GM21529 (cell line): ENCODE measurements at regions not wholly inside any gene's neighbourhood (a gene's known extent, or its start where the extent isn't known, plus 50 kb on each side); places are given as distances from the start of the nearest gene placed in this dataset.
A peak's percentile ranks its signal among the peaks of the same experiment; 100 is the strongest.

Experiments used
- ATAC-seq: cut with Tn5 transposase; IDR thresholded peaks from one replicate; pipeline ENCODE4 v1.9.1; 2021; ENCODE audit not compliant: unreplicated experiment

DNA sequence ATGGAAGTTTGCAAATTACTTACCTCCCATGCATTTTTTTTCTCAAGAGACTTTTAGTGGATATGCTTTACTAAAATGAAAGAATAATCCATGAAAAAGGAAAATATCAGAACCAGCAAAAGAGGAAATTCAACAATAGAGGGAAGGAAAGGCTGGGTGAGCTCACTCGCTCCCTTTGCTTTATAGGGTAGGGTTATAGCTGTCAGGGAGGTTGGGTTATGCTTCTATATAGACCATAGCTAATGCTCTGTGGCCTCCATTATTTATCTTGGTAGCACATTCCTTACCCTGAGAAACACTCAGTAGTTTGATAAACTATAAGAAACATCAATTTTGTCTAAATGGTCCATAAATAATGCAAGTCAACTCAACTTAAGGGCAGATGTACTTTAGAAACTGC lies 215.9 kb upstream of the FAR2 start:
- ATAC-seq, result no peak

DNA sequence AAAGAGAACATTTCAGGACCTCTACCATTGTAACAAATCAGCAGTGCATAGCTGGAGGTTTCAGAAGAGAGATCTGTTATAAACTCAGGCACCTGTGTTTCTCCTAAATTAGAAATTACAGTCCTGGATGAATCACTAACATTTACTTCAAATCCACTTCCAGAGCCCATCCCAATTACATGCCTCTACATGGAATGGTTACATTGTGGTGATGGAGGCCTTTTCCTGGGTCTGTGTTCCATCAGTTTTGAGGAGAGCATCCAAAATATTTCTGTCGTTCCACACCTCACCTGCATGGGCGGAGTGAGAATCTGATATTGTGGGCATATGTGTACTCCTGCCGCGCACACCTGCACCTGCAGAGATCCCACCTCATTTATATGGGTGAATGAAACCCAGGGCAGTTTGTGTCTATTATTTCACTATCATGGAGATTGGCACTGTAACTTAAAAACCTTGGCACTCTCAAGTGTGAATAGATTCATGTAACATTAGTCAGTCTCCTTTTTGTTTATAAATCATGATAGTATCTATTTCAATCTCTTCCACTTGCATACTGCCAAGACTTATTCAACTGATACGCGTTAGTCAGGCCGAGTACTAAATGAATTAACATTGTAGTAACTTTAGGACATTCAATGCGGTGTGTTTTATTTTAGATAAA lies 215.1 kb upstream of the FAR2 start:
- ATAC-seq, result no peak

GRCh38 chr12:28936221-28936620 lies 212.9 kb upstream of the FAR2 start:
- ATAC-seq, result no peak

GRCh38 chr12:28936711-28937110 lies 212.4 kb upstream of the FAR2 start:
- no peak for ATAC-seq

GRCh38 chr12:28937196-28937595 lies 211.9 kb upstream of the FAR2 start:
- no peak for ATAC-seq

DNA sequence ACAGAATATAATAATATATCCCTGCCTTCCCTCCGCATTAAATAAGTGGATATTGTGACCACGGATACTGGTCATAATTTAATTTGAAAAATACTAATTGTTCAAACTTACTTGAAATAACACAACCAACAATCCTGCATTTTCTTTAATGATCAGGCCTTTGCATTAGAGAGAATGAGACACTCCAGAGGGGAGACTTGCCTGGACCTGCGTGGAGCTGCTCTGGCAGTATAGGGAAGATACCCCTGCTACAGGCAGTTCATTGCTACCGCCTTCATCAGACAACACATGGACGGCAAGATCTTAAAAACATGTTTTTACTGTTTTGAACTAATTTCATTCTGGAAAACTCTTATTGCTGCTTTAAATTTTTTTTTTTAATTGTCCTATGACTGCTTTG lies 211.0 kb upstream of the FAR2 start:
- no peak for ATAC-seq

DNA sequence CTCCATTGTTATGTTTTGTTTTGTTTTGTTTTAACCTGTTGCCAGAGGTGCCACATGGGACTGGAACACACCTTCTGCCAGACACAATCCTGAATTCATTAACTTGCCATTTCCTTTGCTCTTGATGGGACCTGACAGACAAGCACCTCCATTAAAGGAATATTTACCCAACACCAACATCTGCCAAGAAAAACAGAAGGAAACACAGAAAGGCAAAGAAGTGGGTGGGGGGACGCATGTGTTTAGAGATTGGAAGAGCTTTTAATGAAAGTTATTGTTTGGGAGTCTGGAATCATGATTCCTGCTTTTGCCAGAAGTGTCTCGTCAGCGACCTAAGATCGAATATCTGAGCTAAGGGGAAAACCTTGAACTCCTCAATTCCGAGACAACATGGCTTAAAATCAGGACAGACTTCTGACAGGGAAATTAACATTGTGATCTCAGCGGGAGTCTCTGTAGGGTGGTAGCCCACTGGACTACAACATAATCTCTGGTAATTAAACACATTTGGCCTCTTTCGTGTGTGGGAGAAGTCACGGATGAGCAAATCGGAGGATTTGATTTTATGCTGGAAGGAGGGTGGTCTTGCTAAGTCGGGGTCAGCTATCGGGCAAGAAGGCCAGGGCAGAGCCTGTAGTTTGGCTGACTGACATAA lies 210.4 kb upstream of the FAR2 start:
- no peak for ATAC-seq

DNA sequence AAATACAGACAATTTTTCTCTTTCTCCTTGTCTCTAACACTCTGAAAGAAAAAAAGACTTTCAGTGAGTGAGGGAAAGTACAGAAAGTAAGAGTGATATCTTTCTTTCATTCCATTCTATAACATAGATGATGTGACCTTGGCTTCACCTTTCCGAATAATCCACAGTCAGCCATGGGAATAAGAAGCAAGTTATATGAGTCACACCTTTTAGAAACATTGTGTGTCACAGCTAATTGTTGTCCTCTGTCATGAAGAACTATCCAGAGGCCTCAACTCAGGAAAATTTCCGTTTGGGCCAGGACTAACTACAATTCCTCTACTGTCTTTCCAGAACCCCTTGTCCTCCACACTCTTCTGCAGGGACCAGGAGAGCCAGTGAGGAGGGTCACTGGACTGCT lies 209.7 kb upstream of the FAR2 start:
- no peak for ATAC-seq

- no peak for ATAC-seq
Measured at GRCh38 chr12:28941248-28941647, 207.8 kb upstream of the FAR2 start.

DNA sequence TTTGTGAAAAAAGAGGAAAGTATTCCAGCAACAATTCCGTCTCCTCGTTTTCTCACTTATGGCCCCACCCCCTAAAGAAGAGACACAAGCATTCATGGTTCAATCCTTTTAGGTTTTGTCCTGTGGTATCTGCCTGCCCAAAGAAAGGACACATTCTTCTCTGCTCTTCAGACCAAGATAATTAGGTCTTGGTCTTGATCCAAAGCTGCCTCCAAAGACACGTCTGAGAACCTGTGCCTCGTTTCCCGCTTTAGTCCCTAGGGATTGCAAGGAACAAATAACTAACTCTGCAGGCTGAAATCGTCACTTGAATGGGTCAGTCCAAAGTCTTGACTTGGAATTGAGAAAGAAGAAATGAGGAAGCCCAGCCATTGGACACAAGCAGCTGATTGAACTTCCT lies 202.7 kb upstream of the FAR2 start:
- ATAC-seq, result no peak

GRCh38 chr12:28948685-28949084 lies 200.4 kb upstream of the FAR2 start:
- ATAC-seq, result no peak

DNA sequence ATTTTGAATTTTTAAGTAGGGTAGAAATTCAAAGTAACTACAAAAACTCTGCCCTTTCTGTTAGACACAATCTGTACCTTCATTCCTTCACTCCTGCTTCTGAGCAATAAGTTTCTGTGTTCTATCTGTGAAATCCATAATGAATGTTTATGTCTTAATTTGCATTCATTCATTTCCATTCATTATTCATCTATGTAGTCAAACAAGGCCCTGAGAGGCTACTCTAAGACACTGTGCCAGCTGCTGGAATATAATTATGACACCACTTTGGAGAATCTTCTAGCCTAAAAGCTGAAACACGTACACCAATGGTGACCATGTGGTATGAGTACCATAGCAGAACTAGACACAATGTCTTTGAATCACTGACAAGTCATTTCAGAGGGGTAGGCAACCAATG lies 199.9 kb upstream of the FAR2 start:
- no peak for ATAC-seq

DNA sequence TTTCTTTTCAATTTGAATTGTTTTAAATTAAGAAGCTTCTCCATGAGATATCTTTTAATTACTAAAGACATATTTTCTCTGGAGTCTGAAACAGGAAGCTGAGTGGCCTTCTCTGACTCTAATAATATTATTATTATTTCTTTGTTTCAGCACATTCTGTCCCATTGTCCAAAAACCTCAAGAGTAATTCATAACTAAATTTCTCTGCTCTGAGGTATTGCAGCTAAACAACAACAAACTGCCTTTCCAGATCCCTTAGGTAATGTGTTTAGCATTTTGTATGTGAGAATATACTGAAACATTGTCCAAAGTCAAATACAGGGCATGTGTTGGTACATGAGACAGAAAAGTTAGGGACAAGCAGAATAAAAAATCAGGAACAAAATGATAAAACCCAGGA lies 199.0 kb upstream of the FAR2 start:
- no peak for ATAC-seq

DNA sequence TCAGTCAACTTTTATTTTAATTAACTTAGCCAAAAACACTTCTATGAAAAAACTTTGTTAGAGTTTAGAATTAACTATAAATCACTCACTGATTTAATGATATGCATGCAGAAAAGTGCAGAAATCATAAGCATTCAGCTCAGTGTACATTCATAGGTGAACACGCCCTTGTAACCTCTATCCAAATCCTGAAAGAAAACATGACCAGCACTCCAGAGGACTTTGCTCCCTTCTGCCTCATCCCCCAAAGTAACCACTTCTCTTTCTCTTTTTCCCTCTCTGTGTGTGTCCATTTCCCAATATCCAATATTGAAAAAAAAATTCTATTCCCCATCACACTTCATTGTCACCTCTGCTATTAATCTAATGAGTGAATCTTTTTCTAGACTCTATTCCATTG lies 197.1 kb upstream of the FAR2 start:
- no peak for ATAC-seq

- ATAC-seq, result no peak
Measured at GRCh38 chr12:28954333-28954732, 194.7 kb upstream of the FAR2 start.

GRCh38 chr12:28955491-28955890 lies 193.6 kb upstream of the FAR2 start:
- no peak for ATAC-seq

- no peak for ATAC-seq
Measured at GRCh38 chr12:28955931-28956330, 193.1 kb upstream of the FAR2 start.

DNA sequence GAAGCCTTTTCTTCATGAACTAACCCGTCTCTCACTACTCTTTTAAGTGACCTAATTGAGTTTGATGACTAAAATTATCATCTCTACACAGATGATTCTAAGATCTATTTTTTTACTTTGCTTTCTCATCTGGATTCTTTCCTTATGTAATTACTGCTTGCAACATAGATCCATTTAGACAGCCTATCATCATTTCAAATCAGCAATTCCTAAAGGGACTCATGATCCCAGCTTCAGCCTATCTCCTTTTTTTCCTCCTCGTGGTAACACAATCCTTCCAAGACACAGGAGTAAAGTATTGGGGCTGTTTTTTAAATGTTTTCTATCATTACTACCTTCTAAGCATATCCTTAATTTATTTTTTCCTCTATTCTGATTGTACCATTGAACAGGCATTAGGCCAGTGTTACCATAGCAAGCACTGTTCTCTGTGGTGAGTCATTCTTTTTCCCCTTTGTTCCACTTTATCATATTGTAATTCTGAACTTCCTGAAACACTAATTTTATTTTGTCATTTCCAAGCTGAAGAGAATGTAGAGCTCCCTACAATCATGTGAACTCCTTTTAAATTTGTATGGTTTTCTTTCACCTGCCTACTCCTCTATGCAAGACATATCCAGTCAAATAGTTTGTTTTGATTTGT lies 190.4 kb upstream of the FAR2 start:
- ATAC-seq, result no peak

- peak; percentile 52 for ATAC-seq
Measured at GRCh38 chr12:28961948-28962384, 187.1 kb upstream of the FAR2 start.

DNA sequence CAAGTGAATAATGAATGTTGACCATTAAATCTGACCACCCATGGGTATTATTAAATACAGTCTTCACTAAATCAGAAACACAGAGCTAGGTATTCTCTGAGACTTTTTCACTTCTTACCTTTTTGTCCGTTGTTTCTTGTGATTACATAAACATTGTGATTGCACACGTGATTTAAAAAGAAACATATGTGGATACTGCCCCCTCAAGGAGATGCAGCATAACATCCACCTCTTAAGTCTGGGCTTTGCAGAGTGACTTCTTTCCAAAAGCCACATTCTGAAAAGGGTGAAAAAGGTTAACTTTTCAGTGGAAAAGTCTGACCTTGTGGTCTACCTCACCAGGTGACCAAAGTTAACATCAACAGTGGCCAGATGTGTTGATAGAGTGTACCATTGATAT lies 185.5 kb upstream of the FAR2 start:
- no peak for ATAC-seq

DNA sequence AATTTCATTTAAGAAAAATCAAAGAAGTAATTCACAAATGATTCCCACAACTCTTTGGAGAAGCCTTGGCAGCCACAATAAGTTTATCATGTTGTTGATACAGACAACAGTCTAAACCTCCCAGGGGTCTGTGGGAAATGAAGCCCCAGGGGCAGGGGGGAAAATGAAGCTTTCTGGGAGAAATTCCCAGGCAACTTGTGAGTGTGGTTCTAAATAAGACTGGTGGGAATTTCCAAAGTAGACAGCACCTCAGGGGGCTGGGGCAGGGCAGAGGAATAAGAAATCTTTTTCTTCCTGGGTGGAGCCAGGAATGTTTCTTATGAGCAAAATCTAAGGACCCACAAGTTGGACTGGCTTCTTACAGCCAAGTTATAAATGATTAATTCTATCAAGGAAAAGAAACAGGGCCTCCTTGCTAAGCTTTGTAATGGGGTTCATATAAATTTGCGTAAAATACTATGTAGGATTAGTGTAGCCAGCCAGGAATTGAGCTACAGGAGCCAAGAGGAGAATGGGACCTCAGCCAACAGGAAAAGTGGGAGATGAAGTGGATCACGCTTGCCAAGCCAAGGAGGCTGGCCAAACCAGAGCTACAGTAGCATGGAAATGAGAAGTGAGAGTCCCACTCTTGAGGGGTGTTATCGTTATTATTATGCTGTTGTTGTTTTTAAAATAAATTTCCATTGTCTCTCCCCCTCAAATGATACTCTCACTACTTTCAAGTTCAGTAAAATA lies 182.9 kb upstream of the FAR2 start:
- no peak for ATAC-seq

GRCh38 chr12:28967426-28967825 lies 181.7 kb upstream of the FAR2 start:
- ATAC-seq, result no peak
